Lower lobe of right lung (tissue), 2 donors: ENCODE measurements at regions not wholly inside any gene's neighbourhood (a gene's known extent, or its start where the extent isn't known, plus 50 kb on each side); places are given as distances from the start of the nearest gene placed in this dataset.
"Not testable (repeated sequence)": the region's sequence is repeated elsewhere in the genome, so short reads cannot be mapped to it uniquely, and the experiment has no call there.

Experiments
- ATAC-seq, 2 donors: fragments of 200-7000 bp; cut with Tn5 transposase; one replicate each; pipeline ENCODE4 v1.9.1; 2020 to 2022; ENCODE audit warnings: mild to moderate bottlenecking in 2 of 2, moderate library complexity in 2 of 2
- DNase-seq: peaks from one replicate; pipeline ENCODE4 v3.0.0-alpha.2; 2020
- H3K27ac ChIP-seq: fragments of 200-600 bp; one replicate; pipeline ENCODE4 v1.8.0; 2022
- H3K27me3 ChIP-seq: fragments of 200-600 bp; one replicate; pipeline ENCODE4 v1.8.0; 2022; ENCODE audit warnings: low read depth
- H3K36me3 ChIP-seq: fragments of 200-600 bp; one replicate; pipeline ENCODE4 v1.8.0; 2022; ENCODE audit warnings: mild to moderate bottlenecking
- H3K4me1 ChIP-seq: fragments of 200-600 bp; one replicate; pipeline ENCODE4 v1.8.0; 2022
- H3K4me3 ChIP-seq: fragments of 200-600 bp; one replicate; pipeline ENCODE4 v1.8.0; 2022; ENCODE audit warnings: mild to moderate bottlenecking
- H3K9me3 ChIP-seq: fragments of 200-600 bp; one replicate; pipeline ENCODE4 v1.8.0; 2022
- CTCF ChIP-seq: fragments of 200-600 bp; IDR thresholded peaks from one replicate; pipeline ENCODE4 v1.8.0; 2022; ENCODE audit warnings: antibody characterized with exemption, mild to moderate bottlenecking
- intact Hi-C: fragments of 100-400 bp; cut with DNase I; formaldehyde crosslinking; loops from one replicate; pipeline ENCODE4 v1.11.0; 2022
- donor health status: DM: no; HTN: yes; CAD: no; lungs with severe emphysema.

- intact Hi-C loops, result no loop called here
- Histone ChIP-seq H3K4me1 (no peaks in the 10 kb centered on the region), H3K4me3 (no peak overlapping the region), H3K36me3 (no peaks in the 10 kb centered on the region), H3K9me3 (no peaks in the 10 kb centered on the region), H3K27me3 (no peaks in the 10 kb centered on the region), H3K27ac (no peak overlapping the region)
- no peak for TF ChIP-seq CTCF
- DNase-seq (no peak), ATAC-seq (no peak)
Observed at GRCh38 chr3:17877299-17877698, 134.9 kb upstream of the TBC1D5 start.

DNA sequence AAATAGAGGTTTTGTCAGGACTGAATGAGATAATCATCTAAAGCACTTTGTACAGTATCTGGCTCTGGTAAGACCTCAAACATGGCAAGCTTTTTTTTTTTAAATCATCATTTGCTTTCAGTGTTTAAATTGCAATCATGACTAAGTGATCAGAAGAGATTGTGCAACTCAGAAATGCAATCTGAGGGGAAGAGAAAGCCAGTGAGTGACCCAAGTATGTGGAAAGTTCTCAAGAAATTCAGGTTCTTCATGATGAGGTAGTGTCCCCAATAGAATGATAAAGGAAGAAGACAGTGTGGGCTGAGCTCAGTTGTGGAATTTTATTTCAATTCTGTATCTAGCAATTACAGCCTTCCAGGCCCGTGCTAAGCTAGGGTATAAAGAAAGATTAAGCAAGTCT lies 132.2 kb upstream of the TBC1D5 start:
- Histone ChIP-seq H3K27me3 (no peaks in the 10 kb centered on the region), H3K9me3 (no peaks in the 10 kb centered on the region), H3K27ac (no peak overlapping the region), H3K4me3 (no peak overlapping the region), H3K4me1 (no peaks in the 10 kb centered on the region), H3K36me3 (no peaks in the 10 kb centered on the region)
- TF ChIP-seq CTCF, result no peak
- no peak for DNase-seq
- ATAC-seq, result no peak
- intact Hi-C loops, result no loop called here

DNA sequence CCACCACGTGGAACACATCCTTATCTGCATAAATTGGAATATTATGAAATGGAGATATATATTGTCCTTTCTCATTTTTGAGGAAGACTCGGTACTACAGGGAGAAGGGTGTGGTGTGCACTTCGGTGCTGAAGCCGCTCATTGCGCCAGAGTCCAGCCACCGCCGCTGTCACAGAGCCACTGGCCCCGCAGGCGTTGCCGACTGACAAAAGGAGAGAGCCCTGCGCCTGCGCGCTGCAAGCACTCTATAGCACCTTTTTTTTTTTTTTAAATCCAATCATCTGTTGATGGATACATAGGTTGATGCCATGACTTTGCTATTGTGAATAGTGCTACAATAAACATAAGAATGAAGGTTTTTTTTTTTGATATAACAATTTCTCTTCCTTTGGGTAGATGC lies 130.0 kb upstream of the TBC1D5 start:
- Histone ChIP-seq H3K27me3 (no peaks in the 10 kb centered on the region), H3K27ac (no peak overlapping the region), H3K4me3 (no peak overlapping the region), H3K9me3 (no peaks in the 10 kb centered on the region), H3K36me3 (no peaks in the 10 kb centered on the region), H3K4me1 (no peaks in the 10 kb centered on the region)
- intact Hi-C loops, result no loop called here
- ATAC-seq, result no peak
- TF ChIP-seq CTCF, result no peak
- DNase-seq, result no peak

- DNase-seq (no peak), ATAC-seq (no peak)
- intact Hi-C loops, result no loop called here
- TF ChIP-seq CTCF, result no peak
- Histone ChIP-seq H3K27ac (no peak overlapping the region), H3K4me1 (no peaks in the 10 kb centered on the region), H3K27me3 (no peaks in the 10 kb centered on the region), H3K9me3 (no peaks in the 10 kb centered on the region), H3K4me3 (no peak overlapping the region), H3K36me3 (no peaks in the 10 kb centered on the region)
Observed at GRCh38 chr3:17865631-17866030, 123.2 kb upstream of the TBC1D5 start.

GRCh38 chr3:17861476-17861875 lies 119.0 kb upstream of the TBC1D5 start:
- ATAC-seq (no peak), DNase-seq (no peak)
- no peak for TF ChIP-seq CTCF
- no peaks in the 10 kb centered on the region for H3K4me1 ChIP-seq
- H3K27ac ChIP-seq, result no peak overlapping the region
- intact Hi-C loops, result no loop called here
- no peaks in the 10 kb centered on the region for H3K9me3 ChIP-seq
- H3K27me3 ChIP-seq, result no peaks in the 10 kb centered on the region
- no peak overlapping the region for H3K4me3 ChIP-seq
- H3K36me3 ChIP-seq, result no peaks in the 10 kb centered on the region

DNA sequence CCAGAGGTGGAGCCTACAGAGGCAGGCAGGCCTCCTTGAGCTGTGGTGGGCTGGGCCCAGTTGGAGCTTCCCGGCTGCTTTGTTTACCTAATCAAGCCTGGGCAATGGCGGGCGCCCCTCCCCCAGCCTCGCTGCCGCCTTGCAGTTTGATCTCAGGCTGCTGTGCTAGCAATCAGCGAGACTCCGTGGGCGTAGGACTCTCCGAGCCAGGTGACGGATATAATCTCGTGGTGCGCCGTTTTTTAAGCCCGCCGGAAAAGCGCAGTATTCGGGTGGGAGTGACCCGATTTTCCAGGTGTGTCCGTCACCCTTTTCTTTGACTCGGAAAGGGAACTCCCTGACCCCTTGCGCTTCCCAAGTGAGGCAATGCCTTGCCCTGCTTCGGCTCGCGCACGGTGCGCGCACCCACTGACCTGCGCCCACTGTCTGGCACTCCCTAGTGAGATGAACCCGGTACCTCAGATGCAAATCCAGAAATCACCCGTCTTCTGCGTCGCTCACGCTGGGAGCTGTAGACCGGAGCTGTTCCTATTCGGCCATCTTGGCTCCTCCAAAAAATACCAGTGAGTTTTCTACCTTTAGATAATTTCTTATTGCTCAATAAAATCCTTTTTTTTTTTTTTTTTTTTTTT lies 118.5 kb upstream of the TBC1D5 start:
- intact Hi-C loops, H3K4me3 ChIP-seq, H3K36me3 ChIP-seq, H3K27me3 ChIP-seq, DNase-seq, H3K4me1 ChIP-seq, H3K27ac ChIP-seq, H3K9me3 ChIP-seq, ATAC-seq: not testable (repeated sequence)
